ENCODE measurements at regions not wholly inside any gene's neighbourhood (a gene's known extent, or its start where the extent isn't known, plus 50 kb on each side); places are given as distances from the start of the nearest gene placed in this dataset.
"Not testable (repeated sequence)": the region's sequence is repeated elsewhere in the genome, so short reads cannot be mapped to it uniquely, and the experiment has no call there.

DNA sequence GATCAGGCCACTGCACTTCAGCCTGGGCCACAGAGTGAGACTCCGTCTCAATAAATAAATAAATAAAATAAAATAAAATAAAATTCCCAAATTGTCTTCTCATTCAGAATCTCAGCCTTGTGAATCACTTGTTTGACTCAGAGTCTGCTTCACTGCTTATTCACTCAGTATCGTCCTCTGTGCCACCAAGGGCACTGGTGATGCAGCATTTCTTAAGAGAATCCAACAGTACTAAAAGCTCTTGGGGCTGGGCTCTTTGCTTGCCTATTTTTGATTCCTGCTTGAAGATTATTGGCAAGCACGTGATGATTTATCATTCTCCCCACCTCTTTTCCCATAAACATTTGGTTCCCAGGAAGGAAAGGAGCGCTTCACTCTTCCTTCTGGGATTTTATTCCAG, 54.8 kb upstream of the HMGB1 start:
- intact Hi-C loops (cut with DNase I, micrococcal nuclease) = no loop called here
- TF ChIP-seq, protein P1, sequence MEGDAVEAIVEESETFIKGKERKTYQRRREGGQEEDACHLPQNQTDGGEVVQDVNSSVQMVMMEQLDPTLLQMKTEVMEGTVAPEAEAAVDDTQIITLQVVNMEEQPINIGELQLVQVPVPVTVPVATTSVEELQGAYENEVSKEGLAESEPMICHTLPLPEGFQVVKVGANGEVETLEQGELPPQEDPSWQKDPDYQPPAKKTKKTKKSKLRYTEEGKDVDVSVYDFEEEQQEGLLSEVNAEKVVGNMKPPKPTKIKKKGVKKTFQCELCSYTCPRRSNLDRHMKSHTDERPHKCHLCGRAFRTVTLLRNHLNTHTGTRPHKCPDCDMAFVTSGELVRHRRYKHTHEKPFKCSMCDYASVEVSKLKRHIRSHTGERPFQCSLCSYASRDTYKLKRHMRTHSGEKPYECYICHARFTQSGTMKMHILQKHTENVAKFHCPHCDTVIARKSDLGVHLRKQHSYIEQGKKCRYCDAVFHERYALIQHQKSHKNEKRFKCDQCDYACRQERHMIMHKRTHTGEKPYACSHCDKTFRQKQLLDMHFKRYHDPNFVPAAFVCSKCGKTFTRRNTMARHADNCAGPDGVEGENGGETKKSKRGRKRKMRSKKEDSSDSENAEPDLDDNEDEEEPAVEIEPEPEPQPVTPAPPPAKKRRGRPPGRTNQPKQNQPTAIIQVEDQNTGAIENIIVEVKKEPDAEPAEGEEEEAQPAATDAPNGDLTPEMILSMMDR (IDR thresholded peaks at IDR 0.05) = no peak
- no peaks in the 10 kb centered on the region for H3K9me3 ChIP-seq

DNA sequence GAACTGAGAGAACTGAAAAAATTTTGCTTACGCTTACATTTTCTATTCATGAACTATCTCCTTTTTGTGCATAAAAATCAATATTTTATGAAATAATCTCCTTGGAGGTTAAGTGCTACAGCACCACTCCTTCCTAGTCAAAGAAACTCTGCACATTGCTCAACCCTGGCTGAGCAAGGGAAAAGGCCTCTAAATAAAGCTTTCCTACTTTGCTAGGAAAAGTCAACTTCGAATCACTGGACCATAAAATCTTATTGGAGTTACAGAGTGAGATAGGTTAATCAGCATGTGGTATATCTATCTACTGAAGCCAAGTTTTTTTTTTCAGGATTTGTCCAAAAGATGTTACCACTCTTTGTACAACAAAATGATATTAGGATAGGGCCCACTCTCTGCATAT, 57.5 kb upstream of the HMGB1 start:
- Histone ChIP-seq H3K36me3 (ENCODE audit: low read depth) (no peaks in the 10 kb centered on the region), H3K4me3 (no peak overlapping the region), H3K9me3 (no peaks in the 10 kb centered on the region), H3K4me1 (ENCODE audit: low read depth) (no peaks in the 10 kb centered on the region)
- no peak for DNase-seq
- intact Hi-C loops (cut with DNase I, micrococcal nuclease) = no loop called here
- TF ChIP-seq, protein P1 (IDR thresholded peaks at IDR 0.05) = no peak
- no peak for ATAC-seq

More for the DNA sequence above, 54.8 kb upstream of the HMGB1 start:
- H3K4me3 ChIP-seq = no peak overlapping the region
- H3K4me1 ChIP-seq (ENCODE audit: low read depth) = no peaks in the 10 kb centered on the region
- ATAC-seq = no peak
- no peaks in the 10 kb centered on the region for H3K36me3 ChIP-seq (ENCODE audit: low read depth)
- DNase-seq = no peak

- H3K4me3 ChIP-seq; ATAC-seq; DNase-seq; H3K36me3 ChIP-seq (ENCODE audit: low read depth); intact Hi-C loops (cut with DNase I, micrococcal nuclease); H3K4me1 ChIP-seq (ENCODE audit: low read depth); H3K9me3 ChIP-seq: not testable (repeated sequence)
Measured at GRCh38 chr13:30523817-30524216, 58.1 kb upstream of the HMGB1 start.

DNA sequence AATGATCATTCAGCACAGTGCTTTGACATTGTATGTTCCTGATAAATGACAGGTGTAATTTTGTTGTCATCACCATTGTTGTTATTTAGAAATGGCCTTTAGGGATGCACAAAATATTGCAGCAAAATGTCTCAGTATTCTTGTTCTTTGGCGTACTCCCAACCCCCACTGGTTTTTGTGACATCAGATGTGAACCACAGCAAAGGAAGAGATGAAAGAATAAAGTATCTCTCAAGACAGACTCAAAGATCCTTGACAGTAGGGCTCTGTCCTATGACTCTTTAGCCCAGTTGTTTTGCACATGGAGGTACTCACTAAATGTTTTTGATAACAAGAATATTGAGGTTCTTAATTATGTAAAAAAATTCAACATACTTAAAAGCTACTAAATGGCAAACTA, 59.5 kb upstream of the HMGB1 start:
- H3K9me3 ChIP-seq; intact Hi-C loops (cut with DNase I, micrococcal nuclease); H3K36me3 ChIP-seq (ENCODE audit: low read depth); H3K4me1 ChIP-seq (ENCODE audit: low read depth); ATAC-seq; H3K4me3 ChIP-seq; DNase-seq: not testable (repeated sequence)

DNA sequence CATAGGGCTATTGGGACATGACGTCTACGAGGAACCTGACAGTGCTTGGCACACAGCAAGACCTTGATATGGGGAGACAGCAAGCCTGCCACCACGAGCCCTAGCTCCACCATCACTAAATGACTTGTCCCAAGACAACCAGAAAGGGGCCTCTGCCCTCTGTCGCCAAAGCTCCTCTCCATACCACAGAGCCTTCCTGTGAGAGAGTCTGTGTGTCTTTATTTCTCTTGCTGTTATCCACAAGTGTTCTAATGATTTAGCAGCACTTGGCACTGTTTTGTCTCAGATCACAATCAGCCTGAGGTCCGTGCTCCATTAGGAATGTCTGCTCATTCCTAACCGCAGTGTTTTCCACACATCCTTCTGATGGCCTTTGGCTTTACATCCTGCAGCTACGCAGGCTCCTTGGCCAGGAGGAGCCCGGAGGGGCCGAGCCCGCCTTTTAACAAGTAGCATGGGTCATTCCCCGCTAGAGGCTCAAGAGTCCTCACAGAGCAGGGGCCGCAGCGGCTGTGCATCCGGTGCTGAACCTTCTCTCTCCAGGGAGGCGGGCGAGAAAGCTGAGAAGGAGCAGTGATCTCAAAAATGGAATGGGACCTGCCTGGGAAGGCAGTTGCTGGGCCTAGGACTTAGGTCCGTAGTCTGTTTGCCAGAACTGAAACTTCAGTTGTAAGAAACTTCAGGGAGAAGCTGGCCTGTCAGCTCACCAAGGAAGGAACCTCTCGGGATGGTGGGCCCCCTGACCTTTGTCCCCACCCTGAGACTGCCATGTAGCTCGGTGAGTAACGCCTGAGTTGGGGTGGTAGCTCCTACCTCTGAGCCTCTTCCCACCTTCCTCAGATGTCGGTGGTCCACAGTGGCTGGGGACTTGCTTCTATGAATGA, 61.1 kb upstream of the HMGB1 start:
- no peaks in the 10 kb centered on the region for H3K36me3 ChIP-seq (ENCODE audit: low read depth)
- no peak overlapping the region for H3K4me3 ChIP-seq
- no peak for ATAC-seq
- intact Hi-C loops (cut with DNase I, micrococcal nuclease) = no loop called here
- no peaks in the 10 kb centered on the region for H3K4me1 ChIP-seq (ENCODE audit: low read depth)
- no peak for DNase-seq
- TF ChIP-seq, protein P1 (IDR thresholded peaks at IDR 0.05) = no peak
- H3K9me3 ChIP-seq = no peaks in the 10 kb centered on the region

DNA sequence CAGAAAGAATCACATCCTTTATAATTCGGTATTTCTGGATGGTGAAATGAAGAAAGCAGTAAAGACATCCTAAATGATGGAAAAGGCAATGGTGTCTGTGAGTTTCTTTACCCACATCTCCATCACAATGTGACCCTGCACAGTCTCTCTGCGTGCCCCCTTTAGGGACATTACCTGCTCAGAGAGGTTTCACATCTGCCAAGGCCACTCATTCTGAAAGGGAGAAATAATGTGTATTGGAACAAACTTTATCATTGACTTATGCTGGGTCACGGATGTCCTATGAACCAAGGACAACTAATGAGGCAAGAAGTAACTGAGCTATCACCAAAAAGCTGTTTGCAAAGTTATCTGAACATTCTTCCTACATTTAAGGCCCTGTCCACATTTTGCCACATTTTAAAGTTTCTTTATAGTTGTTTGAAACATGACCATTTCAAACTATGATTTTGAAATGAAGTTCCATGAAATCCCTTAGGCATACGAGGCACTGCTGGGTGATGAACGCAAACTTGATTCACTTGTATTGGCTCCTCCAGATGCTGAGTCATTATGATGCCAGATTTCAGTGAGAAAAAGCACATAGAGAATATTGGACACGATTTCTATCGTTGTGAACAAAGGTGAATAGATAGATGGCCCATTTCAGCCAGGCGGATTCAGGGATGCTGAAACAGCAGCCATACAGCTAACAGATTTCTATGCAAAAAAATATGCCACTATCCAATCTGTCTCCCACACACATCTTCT, 63.5 kb upstream of the HMGB1 start:
- no peaks in the 10 kb centered on the region for H3K4me1 ChIP-seq (ENCODE audit: low read depth)
- H3K9me3 ChIP-seq = no peaks in the 10 kb centered on the region
- H3K4me3 ChIP-seq = no peak overlapping the region
- intact Hi-C loops (cut with DNase I, micrococcal nuclease) = no loop called here
- ATAC-seq (no peak), DNase-seq (no peak)
- no peaks in the 10 kb centered on the region for H3K36me3 ChIP-seq (ENCODE audit: low read depth)
- TF ChIP-seq, protein P1 (IDR thresholded peaks at IDR 0.05) = no peak

All from mucosa of descending colon (tissue), 3 donors.